ENCODE measurements at regions not wholly inside any gene's neighbourhood (a gene's known extent, or its start where the extent isn't known, plus 50 kb on each side); places are given as distances from the start of the nearest gene placed in this dataset.
A peak's percentile ranks its signal among the peaks of the same experiment; 100 is the strongest.

DNA sequence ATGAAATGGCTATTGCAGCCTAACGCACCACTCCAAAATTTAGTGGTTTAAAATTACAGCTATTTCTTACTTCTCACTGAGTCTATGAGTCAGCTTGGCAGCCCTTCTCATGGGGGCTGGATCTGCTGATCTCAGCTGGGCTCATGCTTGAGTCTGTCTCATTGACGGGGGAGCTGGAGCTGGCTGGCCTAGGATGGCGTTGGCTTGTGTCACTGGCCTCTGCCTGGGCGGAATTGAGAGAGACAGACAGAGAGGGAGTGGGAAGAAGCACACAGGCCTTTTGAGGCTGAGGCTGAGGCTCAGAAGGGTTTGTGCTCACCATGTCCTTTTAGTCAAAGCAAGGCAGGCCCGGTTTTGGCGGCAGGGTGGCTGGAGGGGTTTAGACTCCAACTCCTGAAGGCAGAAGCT is 412.1 kb upstream of the MYT1L start:
- DNase-seq (peak; percentile 30 to 78), ATAC-seq (peak; percentile 83 to 89)
- peak overlapping the region in 1 of 4 donors; percentile 60 for H3K27ac ChIP-seq
- no peak for TF ChIP-seq POLR2A (IDR thresholded peaks at IDR 0.05)
- no peak for TF ChIP-seq CTCF (IDR thresholded peaks at IDR 0.05 in 4 of 5, conservative IDR thresholded peaks at IDR 0.05 in 1 of 5)
- no peaks in the 10 kb centered on the region for H3K9me3 ChIP-seq
- H3K4me1 ChIP-seq = peaks cover 0 to 3% of the 10 kb centered on the region in 2 donors
- intact Hi-C loops (cut with DNase I; ENCODE audit: low total_unique reads) = no loop called here
- no peak overlapping the region for H3K4me3 ChIP-seq
- in situ Hi-C loops (cut with MboI; ENCODE audit: low sequenced_read_pairs in 4 of 4) = no loop called here
- H3K27me3 ChIP-seq = no peaks in the 10 kb centered on the region
- H3K36me3 ChIP-seq = no peaks in the 10 kb centered on the region

GRCh38 chr2:2742726-2743125 is 411.7 kb upstream of the MYT1L start:
- Histone ChIP-seq H3K27me3 (no peaks in the 10 kb centered on the region), H3K27ac (peak overlapping the region in 1 of 4 donors; percentile 60), H3K36me3 (no peaks in the 10 kb centered on the region), H3K4me3 (no peak overlapping the region), H3K9me3 (no peaks in the 10 kb centered on the region), H3K4me1 (peaks cover 0 to 3% of the 10 kb centered on the region in 2 donors)
- ATAC-seq (peak in 1 of 2 donors; percentile 18), DNase-seq (no peak)
- in situ Hi-C loops (cut with MboI; ENCODE audit: low sequenced_read_pairs in 4 of 4) (no loop called here), intact Hi-C loops (cut with DNase I; ENCODE audit: low total_unique reads) (no loop called here)
- TF ChIP-seq CTCF (IDR thresholded peaks at IDR 0.05 in 4 of 5, conservative IDR thresholded peaks at IDR 0.05 in 1 of 5) = no peak

- TF ChIP-seq POLR2A (IDR thresholded peaks at IDR 0.05) (no peak), CTCF (IDR thresholded peaks at IDR 0.05 in 4 of 5, conservative IDR thresholded peaks at IDR 0.05 in 1 of 5) (no peak)
- no peaks in the 10 kb centered on the region for H3K27me3 ChIP-seq
- H3K36me3 ChIP-seq = no peaks in the 10 kb centered on the region
- intact Hi-C loops (cut with DNase I; ENCODE audit: low total_unique reads) = no loop called here
- ATAC-seq (no peak), DNase-seq (no peak)
- no peak overlapping the region for H3K27ac ChIP-seq
- no peak overlapping the region for H3K4me3 ChIP-seq
- in situ Hi-C loops (cut with MboI; ENCODE audit: low sequenced_read_pairs in 4 of 4) = no loop called here
- H3K9me3 ChIP-seq = no peaks in the 10 kb centered on the region
- H3K4me1 ChIP-seq = peaks cover 0 to 3% of the 10 kb centered on the region in 2 donors
Observed at GRCh38 chr2:2740238-2740775, 409.2 kb upstream of the MYT1L start.

- Histone ChIP-seq H3K4me3 (no peak overlapping the region), H3K9me3 (no peaks in the 10 kb centered on the region), H3K27me3 (no peaks in the 10 kb centered on the region), H3K36me3 (no peaks in the 10 kb centered on the region), H3K4me1 (peaks cover 0 to 3% of the 10 kb centered on the region in 2 donors), H3K27ac (no peak overlapping the region)
- no peak for DNase-seq
- in situ Hi-C loops (cut with MboI; ENCODE audit: low sequenced_read_pairs in 4 of 4) = no loop called here
- no peak for TF ChIP-seq POLR2A (IDR thresholded peaks at IDR 0.05)
- TF ChIP-seq CTCF (IDR thresholded peaks at IDR 0.05 in 4 of 5, conservative IDR thresholded peaks at IDR 0.05 in 1 of 5) = no peak
- no peak for ATAC-seq
- intact Hi-C loops (cut with DNase I; ENCODE audit: low total_unique reads) = no loop called here
Observed at GRCh38 chr2:2739231-2739795, 408.2 kb upstream of the MYT1L start.

DNA sequence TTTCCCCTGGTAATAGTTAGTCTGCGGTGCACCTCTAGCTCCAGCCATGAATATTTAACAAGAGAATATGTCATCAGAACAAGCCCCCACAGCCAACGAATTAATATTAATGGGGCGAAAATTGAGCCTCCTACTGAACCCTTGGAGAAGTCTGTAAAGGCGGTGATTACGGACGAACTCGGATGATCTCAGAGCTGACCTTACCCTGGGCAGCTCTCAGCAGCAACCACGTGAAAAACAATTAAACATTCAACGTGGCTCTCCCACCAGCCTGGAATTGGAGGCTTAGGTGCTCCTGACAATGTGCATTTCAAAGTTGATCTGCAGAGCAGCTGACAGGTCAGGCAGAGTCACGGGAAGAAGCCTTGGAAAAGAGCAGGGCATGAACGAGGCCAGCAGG is 407.6 kb upstream of the MYT1L start:
- Histone ChIP-seq H3K9me3 (no peaks in the 10 kb centered on the region), H3K36me3 (no peaks in the 10 kb centered on the region), H3K4me3 (no peak overlapping the region), H3K27me3 (no peaks in the 10 kb centered on the region), H3K4me1 (peaks cover 0 to 3% of the 10 kb centered on the region in 2 donors), H3K27ac (no peak overlapping the region)
- TF ChIP-seq POLR2A (IDR thresholded peaks at IDR 0.05) (no peak), CTCF (IDR thresholded peaks at IDR 0.05 in 4 of 5, conservative IDR thresholded peaks at IDR 0.05 in 1 of 5) (no peak)
- DNase-seq (no peak), ATAC-seq (no peak)
- intact Hi-C loops (cut with DNase I; ENCODE audit: low total_unique reads) = no loop called here
- in situ Hi-C loops (cut with MboI; ENCODE audit: low sequenced_read_pairs in 4 of 4) = no loop called here

Data from gastrocnemius medialis (tissue), 4 donors.